ENCODE measurements at regions not wholly inside any gene's neighbourhood (a gene's known extent, or its start where the extent isn't known, plus 50 kb on each side); places are given as distances from the start of the nearest gene placed in this dataset.

DNA sequence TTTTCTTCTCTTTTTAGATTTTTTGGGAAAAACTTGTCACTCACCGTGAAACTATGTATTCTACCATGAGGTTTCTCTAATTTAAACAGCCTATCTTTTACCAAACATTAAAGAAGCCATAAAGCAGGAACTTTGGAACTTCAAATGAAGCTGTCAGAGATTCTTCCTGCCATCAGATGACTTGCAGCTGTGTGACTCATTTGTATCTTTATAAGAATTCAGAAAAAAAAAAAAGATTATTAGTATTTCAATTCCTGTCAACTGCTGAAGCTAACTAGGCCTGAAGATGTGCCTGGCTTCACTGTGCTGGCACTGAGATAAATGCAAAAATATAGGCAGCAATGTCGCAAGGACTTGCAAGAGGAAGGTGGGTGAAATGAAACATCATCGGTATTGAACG lies 1399.1 kb upstream of the PIK3C3 start:
- peak; percentile 3 for DNase-seq (ENCODE audit: low spot score)

DNA sequence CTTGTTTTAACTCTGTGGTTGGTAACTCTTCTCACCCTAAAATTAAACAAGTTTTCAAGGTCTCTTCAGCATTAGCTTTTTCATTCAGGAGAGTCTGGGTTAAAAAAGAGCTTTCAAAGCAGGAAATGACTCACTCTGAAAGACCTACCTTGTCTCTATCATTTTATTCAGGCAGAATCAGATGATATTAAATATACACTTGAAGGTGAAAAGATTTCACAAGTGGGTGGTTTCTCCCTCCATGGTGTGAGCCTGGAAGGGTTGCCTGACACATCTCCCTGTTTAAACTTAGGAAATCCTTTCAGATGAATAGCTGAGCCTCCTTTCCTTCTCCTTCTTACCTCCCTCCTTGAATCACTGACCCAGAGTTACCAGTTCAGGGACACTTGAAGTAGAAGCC lies 1402.0 kb upstream of the PIK3C3 start:
- no peak for DNase-seq (ENCODE audit: low spot score)

DNA sequence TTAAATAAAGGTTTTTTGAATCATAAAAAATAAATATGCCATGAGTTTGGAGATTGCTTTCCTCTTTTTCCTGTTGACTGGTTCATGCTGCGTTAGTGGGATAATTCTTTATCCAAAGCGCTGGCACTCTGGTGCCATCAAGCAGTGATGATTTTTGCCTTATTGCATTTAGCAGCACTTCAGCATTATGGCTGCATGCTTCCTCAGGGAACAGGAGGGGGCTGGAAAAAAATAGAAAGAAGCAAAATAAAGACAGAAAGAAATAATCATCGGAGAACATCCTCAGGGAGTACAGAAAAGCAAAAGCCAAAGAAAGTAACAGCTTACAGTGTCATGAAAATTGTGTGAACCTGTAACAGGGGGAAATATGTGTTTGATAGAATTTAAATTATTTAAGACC lies 1408.2 kb upstream of the PIK3C3 start:
- no peak for DNase-seq (ENCODE audit: low spot score)

DNA sequence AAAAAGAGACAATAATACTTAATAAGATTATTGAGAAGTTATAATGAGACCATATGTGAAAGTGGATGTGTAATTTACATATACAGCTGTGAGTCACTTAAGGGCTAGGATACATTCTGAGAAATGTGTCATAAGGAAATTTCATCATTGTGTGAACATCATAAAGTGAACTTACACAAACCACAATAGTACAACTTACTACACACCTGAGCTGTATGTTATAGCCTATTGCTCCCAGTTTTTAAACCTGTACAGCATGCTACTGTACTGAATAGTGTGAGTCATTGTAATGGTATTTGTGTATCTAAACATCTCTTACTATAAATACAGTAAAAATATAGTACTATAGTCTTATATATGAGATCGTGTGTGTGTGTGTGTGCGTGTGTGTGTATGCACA lies 1420.3 kb upstream of the PIK3C3 start:
- DNase-seq (ENCODE audit: low spot score) = no peak

DNA sequence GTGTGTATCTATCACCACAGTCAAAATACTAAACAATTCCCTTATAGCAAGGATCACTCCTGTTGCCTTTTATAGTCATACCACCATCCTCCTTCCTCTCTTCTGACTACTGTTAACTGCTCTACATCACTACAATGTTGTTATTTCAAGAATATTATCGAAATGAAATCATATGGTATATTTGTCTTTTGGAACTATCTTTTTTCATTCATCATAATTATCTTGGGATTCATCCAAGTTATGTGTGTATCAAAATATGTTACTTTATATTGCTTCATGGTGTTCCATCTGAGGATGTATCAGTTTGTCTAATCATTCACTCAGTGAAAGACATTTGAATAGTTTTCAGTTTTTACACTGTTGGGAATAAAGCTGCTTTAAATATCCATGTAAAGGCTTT lies 1423.0 kb upstream of the PIK3C3 start:
- no peak for DNase-seq (ENCODE audit: low spot score)

DNA sequence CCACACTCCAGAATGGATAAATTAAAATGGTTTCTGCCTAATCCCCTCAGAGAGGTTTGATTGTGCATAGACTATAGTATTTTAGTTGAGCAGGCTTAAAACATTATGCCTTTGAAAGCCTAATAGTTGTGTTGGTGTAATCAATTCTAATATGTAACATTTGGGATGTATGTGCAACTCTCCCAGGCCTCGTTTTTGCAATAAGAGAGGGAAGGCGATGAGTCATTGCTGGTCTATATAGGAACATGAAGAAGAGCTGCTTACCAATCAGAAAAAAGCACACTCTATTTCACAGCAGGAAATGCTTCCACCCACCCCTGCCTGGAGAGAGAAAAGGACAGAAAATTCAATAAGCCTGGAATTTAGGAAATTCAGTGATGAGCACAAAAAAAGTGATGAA lies 1424.0 kb upstream of the PIK3C3 start:
- DNase-seq (ENCODE audit: low spot score) = no peak

DNA sequence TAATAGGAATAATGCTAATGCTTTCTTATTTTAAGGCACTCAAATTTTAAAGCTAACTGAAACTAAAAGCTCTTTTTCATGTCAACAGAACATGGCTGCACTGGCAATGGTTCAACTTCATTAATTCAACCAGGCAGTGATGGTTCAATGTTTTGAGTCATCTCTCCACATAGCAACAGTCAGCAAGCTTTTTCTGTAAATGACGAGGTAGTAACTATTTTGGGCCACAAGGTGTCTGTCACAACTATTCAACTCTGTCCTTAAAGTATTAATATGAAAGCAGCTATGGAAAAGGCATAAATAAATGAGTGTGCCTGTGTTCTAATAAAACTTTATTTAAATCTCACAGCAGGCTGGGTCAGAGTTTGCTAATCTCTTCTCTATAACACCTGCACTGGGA lies 1425.6 kb upstream of the PIK3C3 start:
- peak; percentile 2 for DNase-seq (ENCODE audit: low spot score)

DNA sequence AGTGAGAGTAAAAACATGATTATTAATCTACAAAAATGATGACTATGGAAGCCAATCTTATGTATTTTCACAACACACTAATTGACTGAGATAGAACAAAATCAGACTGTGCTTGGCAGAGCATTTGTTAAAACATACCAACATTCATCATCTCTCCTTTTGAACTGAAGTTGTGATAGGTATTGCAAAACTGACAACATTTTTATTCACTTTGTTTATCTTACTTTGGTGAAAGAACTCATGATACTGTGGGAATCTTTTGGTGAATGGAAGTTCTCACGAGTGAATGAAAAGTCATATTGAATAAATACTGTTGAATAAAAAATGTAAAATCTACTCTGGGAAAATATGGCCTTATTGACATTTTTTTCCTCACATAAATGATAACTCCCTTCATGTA lies 1430.2 kb upstream of the PIK3C3 start:
- no peak for DNase-seq (ENCODE audit: low spot score)

DNA sequence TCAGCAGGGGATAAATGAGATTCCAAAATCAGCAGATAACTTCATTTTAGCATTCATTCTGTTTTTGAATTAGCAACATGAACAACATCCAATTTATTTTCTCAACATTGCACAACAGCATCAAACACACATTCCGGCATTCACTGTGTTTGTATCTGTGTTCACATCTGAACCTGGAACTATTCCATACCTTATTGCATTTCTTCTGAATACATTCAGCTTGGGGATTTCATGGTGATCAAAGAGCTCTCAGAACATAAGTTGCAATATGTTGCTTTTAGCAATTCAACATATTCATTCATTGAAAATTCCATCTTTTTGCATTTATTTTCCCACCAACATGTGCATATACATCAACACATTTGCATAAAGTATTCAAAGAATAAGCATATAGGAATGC lies 1431.7 kb upstream of the PIK3C3 start:
- DNase-seq (ENCODE audit: low spot score) = no peak

DNA sequence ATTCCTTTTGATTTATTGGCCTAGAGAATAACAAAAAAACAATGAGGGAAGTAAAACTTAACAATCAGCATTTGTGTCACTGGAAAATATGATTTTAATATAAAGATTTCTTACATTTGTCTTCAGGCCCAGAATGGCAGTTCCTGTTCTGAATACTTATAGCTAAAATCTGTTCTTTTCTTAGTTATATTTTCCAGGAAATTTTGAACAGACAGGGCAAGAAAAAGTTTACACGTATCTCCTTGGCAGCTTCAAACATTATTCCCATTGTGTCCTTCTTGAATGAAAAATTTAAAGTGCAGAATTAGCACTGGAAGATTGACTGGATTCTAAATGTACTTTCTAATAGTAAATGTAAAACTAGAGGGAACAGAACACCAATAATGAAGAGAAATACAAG lies 1454.0 kb upstream of the PIK3C3 start:
- DNase-seq (ENCODE audit: low spot score) = no peak

DNA sequence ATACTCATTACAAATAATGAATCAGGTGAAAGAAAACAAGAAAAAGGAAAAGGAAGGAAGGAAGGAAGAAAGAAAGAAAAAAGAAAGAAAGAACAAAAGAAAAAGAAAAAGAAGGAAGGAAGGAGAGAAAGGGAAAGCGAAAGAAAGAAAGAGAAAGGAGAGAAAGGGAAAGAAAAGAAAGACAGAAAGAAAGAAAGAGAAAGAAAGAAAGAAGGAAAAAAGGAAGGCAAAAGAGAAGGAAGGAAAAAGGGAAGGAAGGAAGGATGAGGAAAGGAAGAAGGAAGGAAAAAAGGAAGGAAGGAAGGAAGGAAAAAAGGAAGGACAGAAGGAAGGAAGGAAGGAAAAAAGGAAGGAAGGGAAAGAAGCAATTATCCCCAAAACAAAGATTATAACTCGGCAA lies 1460.4 kb upstream of the PIK3C3 start:
- no peak for DNase-seq (ENCODE audit: low spot score)

DNA sequence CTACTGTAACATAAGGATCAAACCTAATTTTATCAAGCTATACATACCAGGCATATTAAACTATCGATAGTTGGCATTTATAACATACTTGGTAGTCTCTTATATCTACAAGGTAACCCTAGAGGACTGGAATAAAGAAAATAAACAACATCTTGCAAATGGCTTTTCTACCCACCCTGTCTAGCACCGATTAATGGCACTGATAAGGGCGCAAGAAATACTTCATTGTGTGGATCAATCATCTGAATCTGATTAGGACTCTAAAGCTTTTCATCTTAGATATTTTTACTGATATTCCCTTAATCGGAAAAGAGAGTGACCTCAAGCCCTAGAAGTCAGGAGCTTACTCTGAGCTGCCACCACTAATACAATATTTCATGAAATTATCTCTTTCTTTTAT lies 1461.7 kb upstream of the PIK3C3 start:
- DNase-seq (ENCODE audit: low spot score) = no peak

DNA sequence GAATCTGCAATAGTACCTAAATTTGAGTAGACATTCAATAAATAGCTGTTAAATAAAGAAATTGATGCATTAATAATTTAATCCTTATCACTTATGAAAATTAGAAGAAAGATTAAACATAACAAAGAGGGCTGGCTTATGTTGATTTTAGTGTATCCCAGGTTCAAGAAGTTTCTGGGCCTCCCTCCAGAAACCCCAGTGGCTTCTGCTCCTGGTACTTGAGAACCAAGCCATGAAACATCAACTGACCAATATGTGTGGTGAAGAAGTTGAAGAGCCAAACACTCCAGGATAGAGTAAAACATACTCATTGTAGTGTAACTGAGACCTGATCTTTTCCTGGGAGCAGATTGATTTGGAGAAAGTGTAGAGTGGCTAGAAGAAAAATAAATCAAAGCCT lies 1465.7 kb upstream of the PIK3C3 start:
- no peak for DNase-seq (ENCODE audit: low spot score)

DNA sequence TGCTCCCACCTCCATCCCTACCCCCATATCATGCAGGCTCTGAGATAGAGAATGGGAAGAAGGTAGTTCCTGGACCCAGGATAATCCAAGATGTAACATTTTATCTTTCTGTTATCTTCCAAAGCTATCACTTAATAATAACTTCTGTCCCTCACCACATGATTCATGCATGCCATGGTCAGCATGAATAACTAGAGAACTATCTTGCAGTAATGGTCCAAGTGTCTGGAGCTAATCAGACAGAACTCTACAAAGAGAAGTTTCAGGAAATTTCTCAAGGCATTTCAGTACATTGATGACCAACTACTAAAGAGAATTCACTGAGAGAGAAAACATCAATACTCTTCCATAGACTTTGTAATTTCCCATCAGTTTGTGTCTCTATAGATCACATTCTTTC lies 1469.7 kb upstream of the PIK3C3 start:
- peak; percentile 24 for DNase-seq (ENCODE audit: low spot score)

DNA sequence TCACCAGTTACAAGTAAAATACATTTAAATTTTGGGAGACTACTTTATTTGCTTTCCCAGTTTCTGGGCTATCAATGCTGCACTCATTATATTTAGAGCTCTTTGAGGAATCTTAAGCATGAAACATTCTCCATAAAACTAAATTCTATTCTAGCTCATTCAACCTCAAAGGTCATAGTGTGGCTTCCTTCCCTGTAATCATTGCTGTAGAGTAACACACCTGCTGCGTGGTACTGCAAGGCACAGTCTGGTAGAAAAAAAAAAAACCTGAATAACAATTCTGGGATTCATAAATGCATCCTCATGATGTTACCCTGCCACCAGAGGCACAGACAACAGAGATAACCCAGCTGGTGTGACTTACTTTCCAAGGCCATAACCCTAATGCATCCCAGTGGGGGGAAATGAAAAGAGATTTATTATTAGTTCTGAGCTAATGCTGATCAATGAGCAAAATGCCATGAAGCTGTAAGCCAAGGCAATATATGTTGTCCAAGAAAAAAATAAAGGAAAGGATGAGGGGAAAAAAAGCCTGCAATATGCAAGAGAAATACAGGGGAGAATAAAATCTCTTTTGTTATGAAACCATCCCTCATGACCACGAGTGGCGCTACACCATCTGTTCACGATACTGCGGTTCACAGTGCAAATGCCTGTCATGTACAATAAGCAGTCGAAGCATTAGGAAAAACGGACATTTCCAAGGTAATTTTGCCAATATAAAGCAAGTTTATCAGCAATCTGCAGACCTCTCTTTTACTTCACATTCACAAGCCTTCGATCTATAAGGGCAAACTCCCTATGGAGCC lies 1481.6 kb upstream of the PIK3C3 start:
- no peak for DNase-seq (ENCODE audit: low spot score)

DNA sequence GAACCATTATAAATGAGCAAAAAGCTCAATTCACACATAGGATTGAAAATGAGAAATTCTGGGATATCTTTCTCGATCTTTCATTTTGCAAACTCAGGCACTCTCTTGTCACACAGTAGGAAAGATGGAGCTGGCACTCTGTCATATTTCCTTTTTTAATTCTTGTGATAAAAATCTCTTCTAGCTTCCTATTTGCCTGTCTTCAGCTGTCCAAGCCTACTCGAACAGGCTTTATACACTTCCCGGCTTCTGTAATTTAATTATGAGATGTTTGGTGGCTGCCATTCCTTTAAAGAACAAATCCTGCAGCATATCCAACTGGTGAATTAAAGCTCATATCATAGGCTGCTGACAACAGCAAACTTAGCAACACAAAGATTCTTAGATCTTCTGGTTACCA lies 1484.3 kb upstream of the PIK3C3 start:
- DNase-seq (ENCODE audit: low spot score) = no peak

DNA sequence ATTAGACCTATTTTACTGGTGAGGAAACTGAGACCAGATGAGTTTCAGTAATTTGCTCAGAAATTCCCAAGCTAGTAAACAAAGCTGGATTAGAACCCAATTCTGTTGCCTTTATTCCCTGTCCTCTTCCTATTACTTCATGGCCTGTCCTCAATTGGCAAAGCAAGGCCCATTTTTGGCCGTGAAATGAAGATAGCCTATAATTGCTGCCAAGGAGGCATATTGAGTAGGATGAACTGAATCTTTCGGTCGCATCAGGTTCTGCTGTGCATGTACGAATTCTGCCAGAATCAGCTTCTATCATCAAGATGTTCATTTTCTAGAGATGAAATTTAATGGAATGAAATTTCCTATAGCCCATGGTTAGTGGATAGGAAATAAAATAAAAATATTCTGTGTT lies 1485.2 kb upstream of the PIK3C3 start:
- no peak for DNase-seq (ENCODE audit: low spot score)

DNA sequence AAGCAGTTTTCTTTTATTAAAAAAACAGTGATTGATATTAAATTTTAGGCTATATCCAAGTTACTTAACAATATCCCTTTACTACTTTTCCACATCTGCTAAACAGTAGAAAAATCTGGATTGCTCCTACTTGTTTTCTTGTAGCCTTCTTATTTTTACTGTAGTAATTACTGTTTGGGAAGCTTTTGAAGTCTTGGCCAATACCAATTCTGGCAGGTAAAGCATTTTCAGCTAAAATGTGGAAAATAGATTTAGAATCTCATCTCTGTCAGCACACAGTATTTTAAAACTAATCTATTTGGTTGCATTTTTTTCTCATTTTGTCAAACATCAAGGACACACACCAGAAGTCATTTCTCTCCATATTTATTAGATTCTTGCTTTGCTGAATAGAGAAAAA lies 1485.7 kb upstream of the PIK3C3 start:
- DNase-seq (ENCODE audit: low spot score) = no peak

DNA sequence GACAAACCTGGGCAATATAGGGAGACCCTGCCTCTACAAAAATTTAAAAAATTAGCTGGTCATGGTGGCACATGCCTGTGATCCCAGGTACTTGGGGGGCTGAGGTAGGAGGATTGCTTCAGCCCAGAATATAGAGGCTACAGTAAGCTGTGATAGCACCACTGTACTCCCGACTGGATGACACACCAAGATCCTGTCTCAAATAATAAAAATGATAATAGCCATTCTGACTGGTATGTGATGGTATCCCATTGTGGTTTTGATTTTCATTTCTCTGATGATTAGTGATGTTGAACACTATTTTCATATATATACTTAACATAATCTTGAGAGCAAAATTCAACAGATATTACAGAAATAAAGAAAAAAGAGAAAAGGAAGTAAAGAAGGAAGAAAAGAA lies 1491.0 kb upstream of the PIK3C3 start:
- no peak for DNase-seq (ENCODE audit: low spot score)

DNA sequence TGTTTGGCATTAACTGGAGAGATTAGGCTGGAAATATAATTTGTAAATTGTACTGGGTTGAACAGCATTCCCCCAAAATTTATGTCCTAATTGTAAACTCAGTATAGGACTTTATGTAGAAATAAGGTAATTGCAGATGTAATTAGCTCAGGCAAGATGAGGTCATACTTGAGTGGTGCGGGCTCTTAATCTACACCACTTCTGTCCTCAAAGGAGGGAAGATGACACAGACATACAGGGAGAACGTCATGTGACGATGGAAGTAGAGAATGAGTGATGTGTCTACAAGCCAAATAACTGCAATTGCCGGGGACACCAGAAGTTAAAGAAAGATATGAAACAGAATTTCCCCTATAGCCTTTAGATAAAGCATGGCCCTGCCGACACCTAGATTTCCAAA lies 1501.1 kb upstream of the PIK3C3 start:
- DNase-seq (ENCODE audit: low spot score) = no peak

DNA sequence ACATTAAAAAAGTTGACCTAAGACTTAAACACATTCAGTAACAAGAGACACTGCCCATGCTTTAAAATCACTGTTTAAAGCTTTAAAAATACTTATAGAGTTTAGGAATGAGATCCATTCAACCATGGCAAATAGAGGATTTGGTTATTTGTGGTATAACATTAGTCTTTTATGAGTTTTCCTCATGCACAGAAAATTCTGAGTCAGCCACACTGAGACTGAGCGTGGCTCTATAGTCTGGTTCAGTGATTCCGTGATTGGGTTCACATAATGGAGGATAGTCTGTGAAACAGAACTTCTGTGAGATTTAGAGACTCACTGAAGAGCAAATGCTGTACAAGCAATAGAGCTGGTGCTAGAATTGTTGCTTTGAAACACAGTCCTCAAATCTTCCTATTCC lies 1502.4 kb upstream of the PIK3C3 start:
- no peak for DNase-seq (ENCODE audit: low spot score)

DNA sequence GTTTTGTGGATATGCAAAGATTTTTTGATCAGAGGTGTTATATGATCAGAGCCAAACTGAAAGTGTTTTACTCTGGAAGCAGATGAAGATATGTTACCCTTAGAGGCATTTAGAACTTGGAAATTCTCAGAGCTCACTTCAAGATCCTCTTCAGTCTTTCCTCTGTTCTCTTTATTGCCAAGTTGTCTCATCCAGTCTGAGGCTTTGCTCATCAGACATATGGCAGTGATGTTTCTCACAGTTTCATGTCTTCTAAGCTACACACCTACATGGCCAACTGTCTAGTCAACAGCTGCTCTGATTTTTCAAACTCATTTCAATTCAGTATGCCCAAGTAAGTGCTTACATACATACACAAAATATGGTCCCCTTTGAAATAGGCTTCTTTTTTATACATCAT lies 1504.3 kb upstream of the PIK3C3 start:
- DNase-seq (ENCODE audit: low spot score) = no peak

DNA sequence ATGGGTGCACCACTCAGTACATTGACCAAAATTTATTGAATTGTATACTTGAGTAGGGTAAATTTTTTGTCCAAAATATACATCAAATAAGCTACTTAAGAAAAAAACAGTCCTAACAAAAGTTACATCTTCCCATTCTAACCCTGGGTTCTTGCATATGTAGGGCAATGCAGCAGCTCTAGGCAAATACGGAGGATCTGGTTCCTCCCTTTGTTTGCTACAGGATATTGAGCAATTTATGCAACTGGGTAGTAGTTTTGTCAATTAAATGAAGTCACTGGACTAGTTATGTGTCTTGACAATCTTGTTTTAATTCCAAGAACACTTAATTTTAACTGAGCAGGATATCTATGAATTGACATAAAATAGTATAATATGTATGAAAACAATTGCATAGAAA lies 1507.2 kb upstream of the PIK3C3 start:
- no peak for DNase-seq (ENCODE audit: low spot score)

DNA sequence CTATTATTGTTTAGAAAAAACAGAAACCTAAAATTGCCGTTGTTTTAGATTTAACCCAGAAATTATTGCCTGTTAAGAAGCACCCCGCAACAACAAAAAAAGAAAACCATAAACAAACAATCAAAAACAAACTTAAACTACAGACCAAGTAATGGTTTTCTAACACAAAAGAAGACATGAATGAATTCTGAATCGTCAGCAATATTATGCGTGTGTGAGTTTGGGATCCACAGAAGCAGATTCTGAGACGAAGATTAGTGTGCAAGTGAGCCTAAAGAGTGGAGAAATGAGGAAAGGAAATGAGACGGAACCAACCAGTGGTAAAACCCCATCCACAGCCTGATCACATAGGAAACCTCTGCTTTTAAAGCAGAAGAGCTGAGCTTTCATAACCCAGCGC lies 1514.9 kb upstream of the PIK3C3 start:
- no peak for DNase-seq (ENCODE audit: low spot score)

DNA sequence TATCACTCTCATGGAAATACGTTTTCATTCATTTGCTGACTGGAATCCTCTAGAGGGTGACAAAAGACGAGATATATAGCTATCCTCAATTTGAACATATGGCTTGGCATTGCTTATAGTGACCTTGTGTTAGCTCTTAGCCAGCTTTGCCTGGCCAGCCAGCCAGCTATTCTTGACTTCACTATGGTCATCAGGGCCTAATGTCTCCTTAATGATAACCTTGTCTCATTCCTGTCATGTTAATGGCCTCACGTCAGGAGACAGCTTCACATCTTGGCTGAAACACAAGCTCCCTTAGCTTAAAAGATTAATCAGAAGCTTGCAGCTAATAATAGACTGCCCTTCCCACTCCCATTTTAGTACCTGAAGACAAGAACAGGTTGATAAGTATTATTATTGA lies 1517.5 kb upstream of the PIK3C3 start:
- DNase-seq (ENCODE audit: low spot score) = no peak

Measured in AG08395 (cell line).